Caco-2 (cell line): ENCODE measurements at regions not wholly inside any gene's neighbourhood (a gene's known extent, or its start where the extent isn't known, plus 50 kb on each side); places are given as distances from the start of the nearest gene placed in this dataset.

Experiments used
- BruUV-seq: library from RNA; stranded (reverse); fragments of 400-500 nt; replicated peaks from 2 replicates; lab custom pipeline; 2021; lab: Mats Ljungman, UMichigan
- CTCF ChIA-PET: fragments of 300-600 bp; sonication (Branson Sonifier 250); formaldehyde crosslinking; loops from one replicate; lab custom pipeline; 2022; ENCODE audit warnings: antibody characterized with exemption; lab: Charles Lee
- POLR2A ChIA-PET: fragments of 300-600 bp; sonication (Branson Sonifier 250); formaldehyde crosslinking; loops from one replicate; lab custom pipeline; 2022; ENCODE audit warnings: antibody characterized with exemption; lab: Charles Lee
- DNase-seq, 2 experiments: peaks; one replicate each; pipeline versions ENCODE4 v3.0.0 to v3.0.0-alpha.2; 2020 to 2022
- H3K27me3 ChIP-seq: replicated peaks from 2 replicates; pipeline ENCODE4 v1.6.0; 2011; ENCODE audit warnings: low read length; ENCODE audit not compliant: control insufficient read depth, insufficient read depth
- H3K36me3 ChIP-seq: 2 replicates; pipeline ENCODE4 v1.5.1; 2011; ENCODE audit warnings: low read length; ENCODE audit not compliant: control insufficient read depth, insufficient read depth
- H3K4me1 ChIP-seq: fragments of 250-450 bp; sonication (Bioruptor Pico); 2 replicates; pipeline ENCODE4 v1.5.1; 2020; ENCODE audit warnings: mild to moderate bottlenecking
- H3K4me3 ChIP-seq: 2 replicates; pipeline ENCODE4 v1.5.1; 2011; ENCODE audit warnings: low read depth, mild to moderate bottlenecking, control low read depth, low read length
- H3K9me3 ChIP-seq: fragments of 250-450 bp; sonication (Bioruptor Pico); 2 replicates; pipeline ENCODE4 v1.5.1; 2020; ENCODE audit warnings: mild to moderate bottlenecking, moderate library complexity
- H3K27ac Mint-ChIP-seq: one replicate; pipeline ENCODE4 v1.8.0; 2022; ENCODE audit warnings: mixed read lengths; ENCODE audit not compliant: unreplicated experiment
- H3K27me3 Mint-ChIP-seq: one replicate; pipeline ENCODE4 v1.8.0; 2022; ENCODE audit warnings: mixed read lengths; ENCODE audit not compliant: insufficient read depth, unreplicated experiment
- H3K36me3 Mint-ChIP-seq: one replicate; pipeline ENCODE4 v1.8.0; 2022; ENCODE audit warnings: mild to moderate bottlenecking, mixed read lengths; ENCODE audit not compliant: insufficient read depth, unreplicated experiment
- H3K4me1 Mint-ChIP-seq: one replicate; pipeline ENCODE4 v1.8.0; 2022; ENCODE audit warnings: low read depth, mixed read lengths; ENCODE audit not compliant: unreplicated experiment
- H3K4me3 Mint-ChIP-seq: one replicate; pipeline ENCODE4 v1.8.0; 2022; ENCODE audit warnings: mild to moderate bottlenecking, moderate library complexity, mixed read lengths; ENCODE audit not compliant: unreplicated experiment
- H3K9me3 Mint-ChIP-seq: one replicate; pipeline ENCODE4 v1.8.0; 2022; ENCODE audit warnings: mixed read lengths; ENCODE audit not compliant: unreplicated experiment
- CTCF ChIP-seq, 2 experiments: fragments of 200-600 bp in 1 of 2; IDR thresholded peaks; 1 replicate in 1 of 2; 2 replicates in 1 of 2; pipeline versions ENCODE4 v1.5.1 to v1.8.0; 2011 to 2022; ENCODE audit warnings: antibody characterized with exemption in 1 of 2, control low read depth in 1 of 2, inconsistent platforms in 1 of 2, low read depth in 1 of 2, low read length in 1 of 2, mild to moderate bottlenecking in 1 of 2, moderate library complexity in 1 of 2; ENCODE audit not compliant: insufficient read depth in 1 of 2, severe bottlenecking in 1 of 2, unreplicated experiment in 1 of 2
- intact Hi-C: fragments of 100-400 bp; cut with micrococcal nuclease; formaldehyde crosslinking; loops from one replicate; pipeline ENCODE4 v1.10.0; 2022; ENCODE audit not compliant: unreplicated experiment

GRCh38 chrX:42673301-42673810, 104.6 kb downstream of the PPP1R2C start:
- no peak for DNase-seq
- Mint-ChIP-seq H3K4me1 (no peaks in the 10 kb centered on the region), H3K9me3 (peaks cover 6% of the 10 kb centered on the region), H3K36me3 (no peaks in the 10 kb centered on the region), H3K27me3 (no peaks in the 10 kb centered on the region), H3K4me3 (no peak overlapping the region), H3K27ac (no peak overlapping the region)
- Histone ChIP-seq H3K4me3 (no peak overlapping the region), H3K36me3 (no peaks in the 10 kb centered on the region), H3K27me3 (no peaks in the 10 kb centered on the region), H3K9me3 (no peaks in the 10 kb centered on the region), H3K4me1 (no peaks in the 10 kb centered on the region)
- CTCF ChIA-PET, result no interaction called here
- POLR2A ChIA-PET, result no interaction called here
- BruUV-seq, result no TSS peak
- TF ChIP-seq CTCF (IDR thresholded peaks at IDR 0.05; ENCODE audit: insufficient read depth in 1 of 2, low read depth in 1 of 2, low read length in 1 of 2, severe bottlenecking in 1 of 2, unreplicated experiment in 1 of 2), result no peak
- intact Hi-C loops, result no loop called here

GRCh38 chrX:42664680-42665079, 113.3 kb downstream of the PPP1R2C start:
- H3K36me3 ChIP-seq, result no peaks in the 10 kb centered on the region
- H3K9me3 ChIP-seq, result no peaks in the 10 kb centered on the region
- BruUV-seq, result no TSS peak
- no peak overlapping the region for H3K4me3 ChIP-seq
- H3K4me1 Mint-ChIP-seq, result no peaks in the 10 kb centered on the region
- intact Hi-C loops, result no loop called here
- no peaks in the 10 kb centered on the region for H3K9me3 Mint-ChIP-seq
- POLR2A ChIA-PET, result no interaction called here
- CTCF ChIA-PET, result no interaction called here
- no peaks in the 10 kb centered on the region for H3K27me3 ChIP-seq
- DNase-seq, result no peak
- TF ChIP-seq CTCF (IDR thresholded peaks at IDR 0.05; ENCODE audit: insufficient read depth in 1 of 2, low read depth in 1 of 2, low read length in 1 of 2, severe bottlenecking in 1 of 2, unreplicated experiment in 1 of 2), result no peak
- H3K27ac Mint-ChIP-seq, result no peak overlapping the region
- H3K27me3 Mint-ChIP-seq, result no peaks in the 10 kb centered on the region
- no peaks in the 10 kb centered on the region for H3K36me3 Mint-ChIP-seq
- H3K4me3 Mint-ChIP-seq, result no peak overlapping the region
- H3K4me1 ChIP-seq, result no peaks in the 10 kb centered on the region

GRCh38 chrX:42628471-42628870, 149.5 kb downstream of the PPP1R2C start:
- H3K27me3 ChIP-seq, result no peaks in the 10 kb centered on the region
- no peaks in the 10 kb centered on the region for H3K4me1 ChIP-seq
- DNase-seq, result no peak
- Mint-ChIP-seq H3K9me3 (no peaks in the 10 kb centered on the region), H3K27me3 (no peaks in the 10 kb centered on the region), H3K36me3 (no peaks in the 10 kb centered on the region), H3K27ac (no peak overlapping the region), H3K4me3 (no peak overlapping the region), H3K4me1 (no peaks in the 10 kb centered on the region)
- no peaks in the 10 kb centered on the region for H3K36me3 ChIP-seq
- no peak for TF ChIP-seq CTCF (IDR thresholded peaks at IDR 0.05; ENCODE audit: insufficient read depth in 1 of 2, low read depth in 1 of 2, low read length in 1 of 2, severe bottlenecking in 1 of 2, unreplicated experiment in 1 of 2)
- H3K9me3 ChIP-seq, result no peaks in the 10 kb centered on the region
- ChIA-PET CTCF (no interaction called here), POLR2A (no interaction called here)
- no peak overlapping the region for H3K4me3 ChIP-seq
- intact Hi-C loops, result no loop called here
- BruUV-seq, result no TSS peak
